ENCODE measurements at regions not wholly inside any gene's neighbourhood (a gene's known extent, or its start where the extent isn't known, plus 50 kb on each side); places are given as distances from the start of the nearest gene placed in this dataset.

GRCh38 chr17:33769066-33769465, 476.0 kb upstream of the ASIC2 start:
- TF ChIP-seq CTCF (IDR thresholded peaks at IDR 0.05) (no peak), POLR2A (IDR thresholded peaks at IDR 0.05) (no peak)
